Mesenchymal stem cell (in vitro differentiated cells and primary cell): ENCODE measurements at regions not wholly inside any gene's neighbourhood (a gene's known extent, or its start where the extent isn't known, plus 50 kb on each side); places are given as distances from the start of the nearest gene placed in this dataset.
"Not testable (repeated sequence)": the region's sequence is repeated elsewhere in the genome, so short reads cannot be mapped to it uniquely, and the experiment has no call there.

Experiments
- DNase-seq: peaks from one replicate; pipeline ENCODE4 v3.0.0-alpha.2; 2013
- H2AFZ ChIP-seq: one replicate; pipeline ENCODE4 v1.6.1; 2013; ENCODE audit warnings: low read depth, mild to moderate bottlenecking, control low read depth, inconsistent platforms, low read length, moderate library complexity
- H2AK5ac ChIP-seq: 2 replicates; pipeline ENCODE4 v1.6.1; 2013; ENCODE audit warnings: low read length, moderate library complexity, mild to moderate bottlenecking, inconsistent platforms; ENCODE audit not compliant: severe bottlenecking
- H2BK120ac ChIP-seq: one replicate; pipeline ENCODE4 v1.6.1; 2013; ENCODE audit warnings: low read depth, mild to moderate bottlenecking, inconsistent platforms, low read length, moderate library complexity
- H2BK12ac ChIP-seq, 2 experiments: one replicate each; pipeline ENCODE4 v1.6.1; 2013; ENCODE audit warnings: inconsistent platforms in 2 of 2, low read length in 2 of 2, mild to moderate bottlenecking in 2 of 2, moderate library complexity in 2 of 2, control low read depth in 1 of 2
- H2BK15ac ChIP-seq: one replicate; pipeline ENCODE4 v1.6.1; 2013; ENCODE audit warnings: mild to moderate bottlenecking, low read depth, inconsistent platforms; ENCODE audit not compliant: poor library complexity, severe bottlenecking
- H2BK5ac ChIP-seq: 2 replicates; pipeline ENCODE4 v1.6.1; 2013; ENCODE audit warnings: low read depth, mild to moderate bottlenecking, low read length, control low read depth, inconsistent platforms; ENCODE audit not compliant: poor library complexity, severe bottlenecking
- H3K14ac ChIP-seq, 2 experiments: one replicate each; pipeline ENCODE4 v1.6.1; 2013; ENCODE audit warnings: inconsistent platforms in 2 of 2, low read length in 2 of 2, control low read depth in 1 of 2, mild to moderate bottlenecking in 1 of 2, moderate library complexity in 1 of 2
- H3K18ac ChIP-seq, 2 experiments: one replicate each; pipeline ENCODE4 v1.6.1; 2013; ENCODE audit warnings: inconsistent platforms in 2 of 2, low read length in 2 of 2, control low read depth in 1 of 2, low read depth in 1 of 2, mild to moderate bottlenecking in 1 of 2
- H3K23ac ChIP-seq, 2 experiments: one replicate each; pipeline ENCODE4 v1.6.1; 2013; ENCODE audit warnings: inconsistent platforms in 2 of 2, low read length in 2 of 2, mild to moderate bottlenecking in 2 of 2, moderate library complexity in 2 of 2, control low read depth in 1 of 2
- H3K27ac ChIP-seq: 2 replicates; pipeline ENCODE4 v1.5.1; 2013; ENCODE audit warnings: mild to moderate bottlenecking, moderate library complexity, low read length, control low read depth, inconsistent platforms; ENCODE audit not compliant: poor library complexity, severe bottlenecking
- H3K27me3 ChIP-seq, 2 experiments: 2 replicates each; pipeline versions ENCODE4 v1.6.1 to v1.7.0; 2013; ENCODE audit warnings: low read length in 2 of 2, mild to moderate bottlenecking in 2 of 2, moderate library complexity in 2 of 2, control low read depth in 1 of 2, inconsistent platforms in 1 of 2; ENCODE audit not compliant: control insufficient read depth in 1 of 2, insufficient read depth in 1 of 2
- H3K36me3 ChIP-seq, 2 experiments: 2 replicates each; pipeline versions ENCODE4 v1.6.1 to v1.7.0; 2013; ENCODE audit warnings: low read length in 2 of 2, control low read depth in 1 of 2, inconsistent platforms in 1 of 2, low read depth in 1 of 2, mild to moderate bottlenecking in 1 of 2; ENCODE audit not compliant: insufficient read depth in 2 of 2, control insufficient read depth in 1 of 2
- H3K4ac ChIP-seq, 2 experiments: one replicate each; pipeline ENCODE4 v1.6.1; 2013; ENCODE audit warnings: inconsistent platforms in 2 of 2, low read length in 2 of 2, mild to moderate bottlenecking in 2 of 2, moderate library complexity in 2 of 2, control low read depth in 1 of 2, low read depth in 1 of 2
- H3K4me1 ChIP-seq: 2 replicates; pipeline ENCODE4 v1.6.1; 2013; ENCODE audit warnings: low read depth, low read length, control low read depth; ENCODE audit not compliant: control insufficient read depth, insufficient read depth
- H3K4me2 ChIP-seq: 2 replicates; pipeline ENCODE4 v1.6.1; 2013; ENCODE audit warnings: low read length, mild to moderate bottlenecking, inconsistent platforms; ENCODE audit not compliant: poor library complexity, severe bottlenecking
- H3K4me3 ChIP-seq, 2 experiments: 2 replicates each; pipeline versions ENCODE4 v1.5.1 to v1.7.0; 2013; ENCODE audit warnings: low read length in 2 of 2, mild to moderate bottlenecking in 2 of 2, control low read depth in 1 of 2, low read depth in 1 of 2; ENCODE audit not compliant: insufficient read depth in 1 of 2
- H3K79me1 ChIP-seq: replicated peaks from 2 replicates; pipeline ENCODE4 v1.6.1; 2013; ENCODE audit warnings: mild to moderate bottlenecking, control low read depth, low read length, inconsistent platforms; ENCODE audit not compliant: poor library complexity, severe bottlenecking
- H3K9ac ChIP-seq: 2 replicates; pipeline ENCODE4 v1.7.0; 2013; ENCODE audit warnings: mild to moderate bottlenecking, low read length, moderate library complexity
- H3K9me3 ChIP-seq: 2 replicates; pipeline ENCODE4 v1.7.0; 2013; ENCODE audit warnings: mild to moderate bottlenecking, low read length; ENCODE audit not compliant: control insufficient read depth
- H4K8ac ChIP-seq: one replicate; pipeline ENCODE4 v1.6.1; 2013; ENCODE audit warnings: inconsistent platforms, mild to moderate bottlenecking, low read length, moderate library complexity
- H4K91ac ChIP-seq: one replicate; pipeline ENCODE4 v1.6.1; 2013; ENCODE audit warnings: mild to moderate bottlenecking, low read length, inconsistent platforms
- WGBS: methylation state at CpG from one replicate; pipeline ENCODE4 v1.1.7; 2013; ENCODE audit warnings: mixed read lengths; 5-methylcytosine and 5-hydroxymethylcytosine counted together

- not testable (repeated sequence) for H3K23ac ChIP-seq, DNase-seq, H3K27ac ChIP-seq, H3K4ac ChIP-seq, H3K4me3 ChIP-seq, H3K9ac ChIP-seq, H3K4me2 ChIP-seq, H2BK12ac ChIP-seq, H2AK5ac ChIP-seq, H4K91ac ChIP-seq, H2BK120ac ChIP-seq, H3K27me3 ChIP-seq, H3K9me3 ChIP-seq, H3K79me1 ChIP-seq, H3K14ac ChIP-seq, H3K4me1 ChIP-seq, H3K18ac ChIP-seq, H2BK5ac ChIP-seq, H2AFZ ChIP-seq, H2BK15ac ChIP-seq, H3K36me3 ChIP-seq, H4K8ac ChIP-seq
- 80% methylated on average over 1 of the region's 3 CpGs for WGBS
These were observed 54.4 kb upstream of the MUCL1 start for GRCh38 chr12:54799966-54800365.

DNA sequence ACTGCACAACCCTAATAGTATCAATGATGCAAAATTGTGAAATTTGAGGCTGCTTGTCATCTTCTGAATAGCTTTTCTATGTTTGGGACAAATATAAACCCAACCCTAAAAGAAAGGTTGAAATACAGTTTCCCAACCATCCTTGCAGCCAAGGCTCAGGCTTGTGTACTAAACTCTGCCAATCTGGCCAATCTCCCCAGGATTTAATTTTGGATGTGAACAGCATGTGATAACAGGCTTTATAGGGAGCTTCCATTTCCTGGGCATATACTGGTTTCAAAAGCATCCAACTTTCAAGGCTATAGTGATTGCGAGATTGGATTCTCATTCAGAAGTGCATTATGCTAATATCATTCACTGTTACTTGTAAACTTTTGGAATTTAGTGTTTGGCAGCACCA, 55.7 kb upstream of the MUCL1 start:
- no peak overlapping the region for H2BK5ac ChIP-seq
- H3K36me3 ChIP-seq, result no peaks in the 10 kb centered on the region
- H2BK15ac ChIP-seq, result no peak overlapping the region
- no peak overlapping the region for H4K91ac ChIP-seq
- no peak overlapping the region for H3K4me2 ChIP-seq
- H3K23ac ChIP-seq, result no peak overlapping the region
- 60% methylated on average over 1 of the region's 1 CpG for WGBS
- H3K9me3 ChIP-seq, result no peaks in the 10 kb centered on the region
- H3K14ac ChIP-seq, result no peak overlapping the region
- no peak overlapping the region for H2AK5ac ChIP-seq
- no peaks in the 10 kb centered on the region for H3K27me3 ChIP-seq
- H3K4me1 ChIP-seq, result no peaks in the 10 kb centered on the region
- H3K79me1 ChIP-seq, result no peaks in the 10 kb centered on the region
- DNase-seq, result no peak
- H4K8ac ChIP-seq, result no peak overlapping the region
- no peak overlapping the region for H2BK12ac ChIP-seq
- H3K4ac ChIP-seq, result no peak overlapping the region
- no peak overlapping the region for H2AFZ ChIP-seq
- no peak overlapping the region for H3K4me3 ChIP-seq
- H2BK120ac ChIP-seq, result no peak overlapping the region
- no peak overlapping the region for H3K18ac ChIP-seq
- no peak overlapping the region for H3K27ac ChIP-seq
- no peak overlapping the region for H3K9ac ChIP-seq

GRCh38 chr12:54796991-54797390, 57.3 kb upstream of the MUCL1 start:
- Histone ChIP-seq H2BK5ac (no peak overlapping the region), H2AK5ac (no peak overlapping the region), H3K4ac (no peak overlapping the region), H2BK120ac (no peak overlapping the region), H3K4me2 (no peak overlapping the region), H2AFZ (no peak overlapping the region), H3K27me3 (no peaks in the 10 kb centered on the region), H2BK12ac (no peak overlapping the region), H3K4me3 (no peak overlapping the region), H4K8ac (no peak overlapping the region), H2BK15ac (no peak overlapping the region), H3K23ac (no peak overlapping the region), H3K4me1 (no peaks in the 10 kb centered on the region), H3K9me3 (no peaks in the 10 kb centered on the region), H3K9ac (no peak overlapping the region), H3K18ac (no peak overlapping the region), H3K79me1 (no peaks in the 10 kb centered on the region), H3K27ac (no peak overlapping the region), H4K91ac (no peak overlapping the region), H3K14ac (no peak overlapping the region), H3K36me3 (no peaks in the 10 kb centered on the region)
- 97% methylated on average over 2 of the region's 2 CpGs for WGBS
- DNase-seq, result no peak

DNA sequence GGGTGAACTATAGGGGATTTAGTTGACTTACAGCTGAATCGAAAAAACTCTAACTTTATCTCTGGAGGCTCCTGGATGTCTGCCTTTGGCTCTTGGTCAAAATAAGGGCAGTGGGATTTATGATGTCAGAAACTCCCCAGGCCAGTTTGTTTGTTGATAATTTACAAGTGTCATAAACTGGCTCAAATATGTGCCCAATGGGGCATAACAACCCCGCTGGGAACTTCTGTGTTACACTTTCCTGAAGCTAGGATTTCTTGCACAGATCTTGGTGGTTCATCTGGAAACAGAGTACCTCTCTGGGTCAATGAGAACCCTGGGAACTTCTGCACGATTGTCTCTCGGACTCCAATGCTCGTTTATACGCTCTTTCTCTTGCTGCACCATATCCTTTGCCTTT, 58.7 kb upstream of the MUCL1 start:
- no peak overlapping the region for H2AFZ ChIP-seq
- H3K4me2 ChIP-seq, result no peak overlapping the region
- no peak overlapping the region for H2BK15ac ChIP-seq
- no peak overlapping the region for H3K4me3 ChIP-seq
- H4K91ac ChIP-seq, result no peak overlapping the region
- no peak overlapping the region for H2BK5ac ChIP-seq
- no peak overlapping the region for H3K14ac ChIP-seq
- H2BK120ac ChIP-seq, result no peak overlapping the region
- no peak overlapping the region for H3K4ac ChIP-seq
- WGBS, result 54% methylated on average over 3 of the region's 6 CpGs
- no peaks in the 10 kb centered on the region for H3K4me1 ChIP-seq
- no peaks in the 10 kb centered on the region for H3K36me3 ChIP-seq
- no peaks in the 10 kb centered on the region for H3K79me1 ChIP-seq
- no peak overlapping the region for H2AK5ac ChIP-seq
- H4K8ac ChIP-seq, result no peak overlapping the region
- H3K27me3 ChIP-seq, result no peaks in the 10 kb centered on the region
- H3K18ac ChIP-seq, result no peak overlapping the region
- no peak for DNase-seq
- no peak overlapping the region for H3K9ac ChIP-seq
- H3K27ac ChIP-seq, result no peak overlapping the region
- H2BK12ac ChIP-seq, result no peak overlapping the region
- no peak overlapping the region for H3K23ac ChIP-seq
- H3K9me3 ChIP-seq, result no peaks in the 10 kb centered on the region
